Left forelimb (tissue), 1 donor: ENCODE measurements at regions not wholly inside any gene's neighbourhood (a gene's known extent, or its start where the extent isn't known, plus 50 kb on each side); places are given as distances from the start of the nearest gene placed in this dataset.
"Not testable (repeated sequence)": the region's sequence is repeated elsewhere in the genome, so short reads cannot be mapped to it uniquely, and the experiment has no call there.

Source experiments
- DNase-seq: peaks from one replicate; pipeline ENCODE4 v3.0.0-alpha.2; 2018; ENCODE audit warnings: low spot score

- DNase-seq = no peak
Measured at GRCh38 chr5:44252545-44252944, 136.7 kb downstream of the FGF10 start.

DNA sequence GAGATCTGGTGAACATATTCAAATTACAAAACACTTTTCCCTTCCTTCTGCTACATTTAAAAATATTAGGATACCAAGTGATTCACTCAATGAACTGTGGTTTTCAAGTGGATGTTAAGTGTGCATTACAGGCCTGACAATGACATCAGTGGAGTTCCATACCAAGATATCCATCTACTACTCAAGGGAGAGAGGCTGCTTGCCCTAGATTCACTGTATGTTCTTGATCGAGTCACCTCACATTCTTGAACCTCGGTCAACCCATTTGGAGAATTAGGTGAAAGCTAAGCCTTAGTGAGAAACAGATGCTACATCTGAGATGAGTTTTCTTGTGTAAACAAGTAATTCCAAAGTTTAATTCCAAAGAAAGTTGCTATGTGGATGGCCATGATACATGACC, 142.2 kb downstream of the FGF10 start:
- DNase-seq = no peak

GRCh38 chr5:44245935-44246334, 143.3 kb downstream of the FGF10 start:
- no peak for DNase-seq

DNA sequence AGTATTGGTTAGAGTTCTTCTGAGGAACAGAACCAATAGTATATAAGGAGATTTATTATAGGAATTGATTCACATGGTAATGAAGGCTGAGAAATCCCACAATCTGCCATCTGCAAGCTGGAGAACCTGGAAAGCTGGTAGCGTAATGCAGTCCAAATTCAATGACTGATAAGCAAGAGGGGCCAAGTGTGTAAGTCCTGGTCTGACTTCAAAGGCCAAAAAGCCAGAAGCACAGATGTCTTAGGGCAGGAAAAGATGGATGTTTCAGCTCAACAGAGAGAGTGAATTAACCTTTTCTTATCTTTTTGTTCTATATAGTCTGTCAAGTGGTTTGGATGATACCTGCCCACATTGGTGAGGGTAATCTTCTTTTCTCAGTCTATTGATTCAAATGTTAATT, 146.4 kb downstream of the FGF10 start:
- no peak for DNase-seq

- no peak for DNase-seq
Measured at GRCh38 chr5:44236040-44236439, 153.2 kb downstream of the FGF10 start.

GRCh38 chr5:44233691-44234090, 155.5 kb downstream of the FGF10 start:
- no peak for DNase-seq

DNA sequence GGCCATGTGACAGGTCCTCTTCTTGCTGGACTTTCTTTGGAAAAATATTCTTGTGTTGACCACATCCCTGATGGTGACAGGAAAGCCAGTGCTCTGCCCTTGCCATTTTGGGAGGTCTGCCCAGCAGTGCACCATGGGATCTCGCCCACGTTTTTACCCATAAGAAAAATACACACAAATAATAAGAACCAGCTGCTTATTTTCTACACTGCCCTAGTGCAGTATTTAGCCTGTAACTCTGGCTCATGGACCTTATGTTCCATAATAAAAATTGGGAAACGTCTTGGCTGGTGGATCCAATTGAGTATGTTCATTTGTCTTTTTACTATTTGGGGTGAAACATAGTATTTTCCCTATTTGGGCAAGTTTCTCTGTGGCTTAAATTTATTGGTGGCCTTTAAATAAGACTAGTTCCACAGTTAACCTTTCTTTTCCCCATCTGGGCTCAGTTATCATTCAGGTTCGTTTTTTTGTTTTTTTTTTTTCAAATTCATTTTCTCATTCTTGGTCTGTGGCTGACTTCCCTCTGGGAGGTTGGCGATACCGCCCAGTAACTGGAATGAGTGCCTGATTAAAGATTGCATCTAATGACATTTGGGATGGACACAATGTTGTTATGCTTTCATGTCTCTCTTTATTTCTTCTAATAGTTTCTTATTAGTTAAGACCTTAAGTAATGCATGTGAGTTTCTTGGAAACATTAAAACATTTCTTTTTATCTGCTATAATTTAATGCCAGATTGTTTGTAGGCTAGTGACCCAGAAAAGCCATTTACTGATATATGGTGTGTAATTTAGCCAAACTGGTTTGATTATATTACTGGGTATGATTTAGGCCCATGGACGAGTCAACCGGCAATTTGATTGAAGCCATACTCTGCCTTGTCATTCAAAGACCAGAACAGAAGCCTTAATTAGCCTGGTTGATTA, 163.7 kb downstream of the FGF10 start:
- DNase-seq = no peak

- DNase-seq = no peak
Measured at GRCh38 chr5:44199408-44199807, 189.8 kb downstream of the FGF10 start.

GRCh38 chr5:44189255-44189654, 200.0 kb downstream of the FGF10 start:
- no peak for DNase-seq

DNA sequence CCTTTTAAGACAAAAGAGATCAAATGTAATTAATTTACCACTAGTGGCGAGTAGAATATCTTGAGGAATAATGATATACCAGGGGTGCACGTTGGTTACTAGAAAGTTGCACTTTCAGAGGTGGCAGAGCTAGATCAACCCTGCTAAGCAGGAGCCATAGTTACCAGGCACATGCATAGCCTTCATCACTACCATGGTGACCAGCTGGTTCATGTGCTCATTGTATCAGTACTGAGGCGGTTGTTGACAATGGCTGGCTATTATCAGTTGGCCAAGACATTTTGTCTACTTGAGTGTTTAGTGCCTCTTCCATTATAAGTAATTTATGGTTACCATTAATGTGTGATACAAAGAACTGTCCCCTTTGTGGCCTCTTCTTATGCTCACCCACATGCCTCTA, 201.2 kb downstream of the FGF10 start:
- no peak for DNase-seq

GRCh38 chr5:44183753-44184152, 205.5 kb downstream of the FGF10 start:
- DNase-seq = no peak

- no peak for DNase-seq
Measured at GRCh38 chr5:44183312-44183711, 205.9 kb downstream of the FGF10 start.

- no peak for DNase-seq
Measured at GRCh38 chr5:44178414-44178813, 210.8 kb downstream of the FGF10 start.

- no peak for DNase-seq
Measured at GRCh38 chr5:44167540-44167939, 221.7 kb downstream of the FGF10 start.

- no peak for DNase-seq
Measured at GRCh38 chr5:44160369-44160768, 228.9 kb downstream of the FGF10 start.

DNA sequence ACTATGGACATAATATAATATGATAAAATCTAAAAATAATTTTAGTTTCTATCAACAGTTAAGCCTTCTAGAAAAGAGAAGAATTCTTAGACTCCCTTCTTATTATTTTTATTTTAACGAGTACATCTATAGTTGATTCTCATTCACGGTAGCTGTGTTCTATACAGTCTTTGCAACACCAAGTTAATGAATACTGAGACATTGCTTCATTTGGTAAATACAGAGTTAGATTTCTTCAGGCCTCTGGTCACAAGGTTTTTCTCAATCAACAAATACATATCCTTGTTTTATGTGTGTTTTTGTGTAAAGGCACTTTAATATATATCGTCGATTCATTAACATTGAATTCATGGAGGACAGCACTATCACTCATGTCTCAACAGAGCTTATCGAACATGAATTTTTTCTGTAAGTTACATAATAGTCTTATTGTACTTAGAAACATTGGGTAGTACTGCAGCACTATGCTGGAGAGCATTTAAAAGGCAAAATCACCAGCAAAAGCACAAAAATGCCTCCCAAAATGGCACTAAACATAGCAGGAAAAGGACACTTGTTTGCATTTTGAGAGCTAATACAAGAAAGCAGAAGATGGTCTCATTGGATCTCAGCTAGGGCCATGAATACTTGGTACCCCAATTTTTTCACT, 239.0 kb downstream of the FGF10 start:
- no peak for DNase-seq

DNA sequence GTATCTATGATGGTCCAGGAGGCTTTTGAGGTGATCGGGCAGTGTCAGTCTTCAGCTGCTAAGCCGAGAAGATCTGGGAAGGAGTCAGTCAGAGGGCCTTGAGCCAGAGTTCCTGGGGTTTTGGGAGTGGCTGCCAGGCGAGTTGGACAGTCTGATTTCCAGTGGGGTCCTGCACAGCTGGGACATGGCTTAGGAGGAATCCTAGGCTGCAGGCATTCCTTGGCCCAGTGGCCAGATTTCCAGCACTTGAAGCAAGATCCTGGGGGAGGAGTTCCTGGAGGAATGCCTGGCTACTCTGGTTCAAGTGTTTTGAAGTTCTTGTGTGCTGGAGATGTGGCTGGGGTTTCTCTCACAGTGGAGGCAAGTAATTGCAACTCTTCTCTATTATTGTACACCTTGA, 271.3 kb downstream of the FGF10 start:
- not testable (repeated sequence) for DNase-seq

DNA sequence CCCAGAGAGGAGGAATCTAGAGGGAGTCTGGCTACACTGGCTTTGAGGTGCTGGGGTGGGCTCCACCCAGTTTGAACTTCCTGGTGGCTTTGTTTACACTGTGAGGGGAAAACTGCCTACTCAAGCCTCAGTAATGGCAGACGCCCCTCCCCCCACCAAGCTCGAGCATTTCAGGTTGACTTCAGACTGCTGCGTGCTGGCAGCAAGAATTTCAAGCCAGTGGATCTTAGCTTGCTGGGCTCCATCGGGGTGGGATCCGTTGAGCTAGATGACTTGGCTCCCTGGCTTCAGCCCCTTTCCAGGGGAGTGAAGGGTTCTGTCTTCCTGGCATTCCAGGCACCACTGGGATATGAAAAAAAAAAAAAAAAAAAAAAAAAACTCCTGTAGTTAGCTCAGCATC, 281.0 kb downstream of the FGF10 start:
- not testable (repeated sequence) for DNase-seq

DNA sequence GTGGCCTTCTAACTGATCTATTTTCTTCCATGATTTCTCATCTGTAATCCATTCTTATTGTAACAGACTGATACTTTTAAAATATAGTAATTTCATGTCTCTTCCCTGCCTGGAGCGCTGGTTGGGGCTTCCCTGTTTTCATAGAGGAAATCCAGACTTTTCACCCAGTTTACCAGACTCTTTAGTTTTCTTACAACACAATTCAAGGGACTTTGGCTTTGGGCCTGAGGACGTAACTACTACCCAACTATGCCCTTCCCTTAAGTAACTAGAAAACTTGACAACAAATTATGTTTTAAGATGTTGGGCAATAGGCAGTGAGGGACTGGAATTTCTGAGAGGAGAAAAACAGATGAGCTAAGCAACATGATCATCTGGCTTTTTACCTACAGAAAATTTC, 289.6 kb downstream of the FGF10 start:
- no peak for DNase-seq

DNA sequence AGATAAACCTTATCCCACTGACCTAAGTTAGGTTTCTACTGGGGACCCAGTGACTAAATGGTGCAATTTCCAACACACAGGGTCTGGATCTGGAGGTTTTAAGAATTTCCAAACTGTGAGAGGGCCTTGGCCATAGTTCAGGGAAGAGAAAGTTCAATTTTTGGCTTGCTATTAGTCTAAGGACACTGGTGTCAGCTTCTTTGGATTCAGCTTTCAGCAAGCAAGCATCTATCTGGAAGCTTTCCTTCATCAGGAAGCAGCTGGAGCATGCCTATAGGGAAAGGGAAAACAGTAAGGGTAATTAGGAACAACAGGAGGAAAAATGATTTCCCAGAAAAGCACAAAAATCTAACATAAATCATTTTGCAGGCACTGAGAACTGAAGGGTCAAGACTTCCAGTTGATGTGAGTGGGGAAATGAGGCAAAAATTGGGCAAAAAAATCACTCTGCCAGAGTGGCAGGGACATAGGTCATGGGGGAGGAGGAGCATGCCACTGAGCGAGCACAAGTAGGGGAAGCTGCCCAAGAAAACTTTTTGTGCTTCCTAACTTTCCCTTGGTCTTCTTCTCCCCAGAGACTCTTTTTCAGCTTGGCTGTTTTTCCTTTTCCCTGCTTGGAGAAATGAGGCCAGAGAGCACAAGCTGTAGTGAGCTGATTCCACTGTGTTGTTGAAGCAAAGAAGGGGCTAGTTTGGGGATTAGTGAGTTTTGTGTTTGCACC, 299.6 kb downstream of the FGF10 start:
- peak; percentile 71 for DNase-seq

GRCh38 chr5:44085083-44085482, 304.1 kb downstream of the FGF10 start:
- DNase-seq = no peak

- DNase-seq = not testable (repeated sequence)
Measured at GRCh38 chr5:44074547-44074946, 314.7 kb downstream of the FGF10 start.

DNA sequence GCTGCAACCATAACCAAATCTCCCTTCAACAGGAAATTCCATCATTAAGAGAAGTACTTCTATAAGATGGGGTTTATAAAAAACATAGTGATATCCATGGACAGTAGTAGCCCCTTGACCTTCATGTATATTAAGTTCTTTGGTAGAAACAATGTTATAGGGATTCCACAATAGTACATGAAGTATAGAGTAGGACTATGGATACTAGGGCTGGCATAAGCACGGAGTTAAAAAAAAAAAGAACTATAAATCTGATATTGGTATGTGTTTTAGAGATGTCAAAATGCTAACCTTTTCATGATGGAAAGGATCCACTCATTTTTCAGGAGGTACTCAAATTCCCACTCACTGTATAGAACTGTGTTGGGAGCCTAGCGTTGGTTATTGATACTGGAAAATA, 337.6 kb downstream of the FGF10 start:
- DNase-seq = no peak
